GM23338 (cell line): ENCODE measurements at regions not wholly inside any gene's neighbourhood (a gene's known extent, or its start where the extent isn't known, plus 50 kb on each side); places are given as distances from the start of the nearest gene placed in this dataset.
A peak's percentile ranks its signal among the peaks of the same experiment; 100 is the strongest.

ENCODE experiments used
- ATAC-seq: fragments of 200-7000 bp; cut with Tn5 transposase; 3 replicates; pipeline ENCODE4 v1.9.1; 2020
- DNase-seq: peaks from one replicate; pipeline ENCODE4 v3.0.0-alpha.2; 2015; ENCODE audit warnings: low spot score
- H2AFZ ChIP-seq: fragments of 200-600 bp; sonication (generic); 2 replicates; pipeline ENCODE4 v1.8.0; 2016; ENCODE audit warnings: antibody characterized with exemption, mild to moderate bottlenecking, moderate library complexity
- H3F3A ChIP-seq: fragments of 200-600 bp; sonication (generic); replicated peaks from 2 replicates; pipeline ENCODE4 v1.8.0; 2017; ENCODE audit warnings: antibody characterized with exemption, mixed run types, low read depth
- H3K27ac ChIP-seq: fragments of 200-600 bp; sonication (generic); 2 replicates; pipeline ENCODE4 v1.6.1; 2016; ENCODE audit warnings: low read depth
- H3K27me3 ChIP-seq: fragments of 200-600 bp; sonication (generic); 2 replicates; pipeline ENCODE4 v1.8.0; 2016; ENCODE audit warnings: mild to moderate bottlenecking, mixed run types, moderate library complexity; ENCODE audit not compliant: insufficient read depth
- H3K36me3 ChIP-seq: fragments of 200-600 bp; sonication (generic); 2 replicates; pipeline ENCODE4 v1.8.0; 2016; ENCODE audit warnings: mild to moderate bottlenecking; ENCODE audit not compliant: insufficient read depth
- H3K4me1 ChIP-seq: fragments of 200-600 bp; sonication (generic); 2 replicates; pipeline ENCODE4 v1.8.0; 2016; ENCODE audit warnings: mild to moderate bottlenecking, moderate library complexity; ENCODE audit not compliant: insufficient read depth
- H3K4me2 ChIP-seq: fragments of 200-600 bp; sonication (generic); 2 replicates; pipeline ENCODE4 v1.7.1; 2017; ENCODE audit warnings: mixed run types
- H3K4me3 ChIP-seq: fragments of 200-600 bp; sonication (generic); 2 replicates; pipeline ENCODE4 v1.6.1; 2016; ENCODE audit warnings: mixed run types
- H3K79me2 ChIP-seq: fragments of 200-600 bp; sonication (generic); replicated peaks from 2 replicates; pipeline ENCODE4 v1.8.0; 2017; ENCODE audit warnings: mild to moderate bottlenecking; ENCODE audit not compliant: insufficient read depth
- H3K9me2 ChIP-seq: fragments of 200-600 bp; sonication (generic); 2 replicates; pipeline ENCODE4 v1.8.0; 2017; ENCODE audit not compliant: insufficient read depth
- H4K20me1 ChIP-seq: fragments of 200-600 bp; sonication (generic); replicated peaks from 2 replicates; pipeline ENCODE4 v1.8.0; 2017; ENCODE audit warnings: mild to moderate bottlenecking; ENCODE audit not compliant: insufficient read depth
- H3K27ac Mint-ChIP-seq: 2 replicates; pipeline ENCODE4 v1.8.0; 2020; ENCODE audit warnings: inconsistent platforms, mild to moderate bottlenecking, moderate library complexity, mixed read lengths
- H3K27me3 Mint-ChIP-seq: 3 replicates; pipeline ENCODE4 v1.8.0; 2022; ENCODE audit warnings: low read depth, mild to moderate bottlenecking, moderate library complexity, mixed read lengths, inconsistent platforms; ENCODE audit not compliant: insufficient read depth, poor library complexity
- H3K36me3 Mint-ChIP-seq: 3 replicates; pipeline ENCODE4 v1.8.0; 2021; ENCODE audit warnings: low read depth, mild to moderate bottlenecking, inconsistent platforms, moderate library complexity, mixed read lengths
- H3K4me1 Mint-ChIP-seq: 3 replicates; pipeline ENCODE4 v1.8.0; 2020; ENCODE audit warnings: mild to moderate bottlenecking, inconsistent platforms, mixed read lengths
- H3K4me3 Mint-ChIP-seq: 3 replicates; pipeline ENCODE4 v1.8.0; 2021; ENCODE audit warnings: moderate library complexity, mild to moderate bottlenecking, inconsistent platforms, mixed read lengths
- H3K9me3 Mint-ChIP-seq: 3 replicates; pipeline ENCODE4 v1.8.0; 2020; ENCODE audit warnings: moderate library complexity, mild to moderate bottlenecking, inconsistent platforms, mixed read lengths
- CREB1 ChIP-seq: fragments of 250-450 bp; sonication (Bioruptor Pico); IDR thresholded peaks from 2 replicates; pipeline ENCODE4 v1.5.0; 2020; ENCODE audit warnings: low read depth, mild to moderate bottlenecking, moderate library complexity
- CTCF ChIP-seq, 2 experiments: fragments of 200-600 bp in 1 of 2; sonication (generic) in 1 of 2; conservative IDR thresholded peaks; 2 replicates each; pipeline versions ENCODE4 v1.5.1 to v1.6.1; 2016 to 2017; ENCODE audit warnings: antibody characterized with exemption in 2 of 2, low read depth in 2 of 2, mild to moderate bottlenecking in 2 of 2, moderate library complexity in 1 of 2
- EZH2 ChIP-seq: fragments of 200-600 bp; sonication (generic); IDR thresholded peaks from one replicate; pipeline ENCODE4 v1.8.0; 2017; ENCODE audit warnings: antibody characterized with exemption, mild to moderate bottlenecking, low read depth; ENCODE audit not compliant: unreplicated experiment
- EZH2phosphoT487 ChIP-seq: fragments of 200-600 bp; sonication (generic); IDR thresholded peaks from one replicate; pipeline ENCODE4 v1.8.1; 2018; ENCODE audit warnings: antibody characterized with exemption; ENCODE audit not compliant: unreplicated experiment
- JUNB ChIP-seq: IDR thresholded peaks from one replicate; pipeline ENCODE4 v1.6.1; 2016; ENCODE audit warnings: antibody characterized with exemption; ENCODE audit not compliant: unreplicated experiment
- NANOG ChIP-seq: IDR thresholded peaks from 2 replicates; pipeline ENCODE4 v1.6.1; 2016; ENCODE audit warnings: antibody characterized with exemption, borderline replicate concordance
- POLR2AphosphoS5 ChIP-seq: IDR thresholded peaks from 2 replicates; pipeline ENCODE4 v1.6.1; 2016; ENCODE audit warnings: antibody characterized with exemption, low read depth
- REST ChIP-seq: IDR thresholded peaks from one replicate; pipeline ENCODE4 v1.6.1; 2018; ENCODE audit warnings: antibody characterized with exemption; ENCODE audit not compliant: unreplicated experiment
- STAT1 ChIP-seq: IDR thresholded peaks from one replicate; pipeline ENCODE4 v1.6.1; 2016; ENCODE audit warnings: antibody characterized with exemption; ENCODE audit not compliant: unreplicated experiment
- ZNF114 ChIP-seq: fragments of 250-450 bp; sonication (Bioruptor Pico); IDR thresholded peaks from 2 replicates; pipeline ENCODE4 v1.5.0; 2020; ENCODE audit warnings: mild to moderate bottlenecking, moderate library complexity
- ZNF331 ChIP-seq: fragments of 250-450 bp; sonication (Bioruptor Pico); IDR thresholded peaks from 2 replicates; pipeline ENCODE4 v1.5.0; 2020; ENCODE audit warnings: low read depth, mild to moderate bottlenecking, moderate library complexity
- TF ChIP-seq, protein P1 (sequence below): IDR thresholded peaks from 2 replicates; pipeline ENCODE4 v1.6.1; 2016; ENCODE audit warnings: antibody characterized with exemption

DNA sequence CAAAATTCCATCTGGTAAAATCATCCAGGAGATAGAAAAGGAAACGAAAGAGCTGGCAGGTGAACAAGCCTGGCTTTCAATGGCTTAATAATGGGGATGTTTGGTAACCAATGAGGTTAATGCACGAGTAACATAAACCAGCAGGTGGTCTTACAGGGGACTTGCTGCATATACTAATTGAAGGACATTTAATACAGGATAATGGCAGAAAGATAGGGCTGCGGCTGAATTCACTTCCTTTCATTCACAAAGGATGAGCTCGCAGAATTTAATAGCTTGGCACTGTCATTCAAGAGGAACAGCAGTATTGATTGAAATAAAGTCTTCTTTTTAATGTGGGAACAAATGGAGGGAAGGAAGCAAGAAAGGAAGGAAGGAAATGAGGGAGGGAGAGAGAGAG lies 156.3 kb upstream of the RAI2 start:
- H3K9me3 Mint-ChIP-seq, result no peaks in the 10 kb centered on the region
- peaks cover 16% of the 10 kb centered on the region; the same call in 2 of the 3 replicates for H3K4me1 Mint-ChIP-seq
- H3K36me3 Mint-ChIP-seq, result no peaks in the 10 kb centered on the region
- ATAC-seq (no peak), DNase-seq (peak; percentile 21)
- H3K4me3 Mint-ChIP-seq, result no peak overlapping the region; the same call in 2 of the 3 replicates
- Histone ChIP-seq H3K9me2 (no peaks in the 10 kb centered on the region), H3K27me3 (no peaks in the 10 kb centered on the region), H3F3A (no peaks in the 10 kb centered on the region), H3K4me3 (no peak overlapping the region), H4K20me1 (no peaks in the 10 kb centered on the region), H2AFZ (no peak overlapping the region), H3K27ac (peak overlapping the region; percentile 39; the same call in 1 of the 2 replicates), H3K36me3 (no peaks in the 10 kb centered on the region), H3K4me2 (peak overlapping the region; percentile 7), H3K79me2 (no peaks in the 10 kb centered on the region), H3K4me1 (peaks cover 14% of the 10 kb centered on the region)
- no peak overlapping the region for H3K27ac Mint-ChIP-seq
- TF ChIP-seq NANOG, result no peak
- TF ChIP-seq POLR2AphosphoS5, result no peak
- TF ChIP-seq CREB1 (CRISPR knock-in tag), result no peak
- TF ChIP-seq EZH2phosphoT487, result no peak
- no peak for TF ChIP-seq EZH2
- TF ChIP-seq JUNB, result no peak
- TF ChIP-seq, protein P1, sequence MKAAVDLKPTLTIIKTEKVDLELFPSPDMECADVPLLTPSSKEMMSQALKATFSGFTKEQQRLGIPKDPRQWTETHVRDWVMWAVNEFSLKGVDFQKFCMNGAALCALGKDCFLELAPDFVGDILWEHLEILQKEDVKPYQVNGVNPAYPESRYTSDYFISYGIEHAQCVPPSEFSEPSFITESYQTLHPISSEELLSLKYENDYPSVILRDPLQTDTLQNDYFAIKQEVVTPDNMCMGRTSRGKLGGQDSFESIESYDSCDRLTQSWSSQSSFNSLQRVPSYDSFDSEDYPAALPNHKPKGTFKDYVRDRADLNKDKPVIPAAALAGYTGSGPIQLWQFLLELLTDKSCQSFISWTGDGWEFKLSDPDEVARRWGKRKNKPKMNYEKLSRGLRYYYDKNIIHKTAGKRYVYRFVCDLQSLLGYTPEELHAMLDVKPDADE, result no peak
- no peak for TF ChIP-seq REST
- TF ChIP-seq STAT1, result no peak
- no peak for TF ChIP-seq CTCF (conservative IDR thresholded peaks at IDR 0.05; ENCODE audit: low read depth in 2 of 2)
- TF ChIP-seq ZNF331 (CRISPR knock-in tag), result no peak
- TF ChIP-seq ZNF114 (CRISPR knock-in tag), result no peak
- peaks cover 2% of the 10 kb centered on the region for H3K27me3 Mint-ChIP-seq
